NCI-H2227 (cell line): ENCODE measurements at regions not wholly inside any gene's neighbourhood (a gene's known extent, or its start where the extent isn't known, plus 50 kb on each side); places are given as distances from the start of the nearest gene placed in this dataset.
"Not testable (repeated sequence)": the region's sequence is repeated elsewhere in the genome, so short reads cannot be mapped to it uniquely, and the experiment has no call there.

Experiments
- DNase-seq: peaks from one replicate; lab custom pipeline; 2025; ENCODE audit not compliant: unreplicated experiment; lab: John Stamatoyannopoulos, UW

DNA sequence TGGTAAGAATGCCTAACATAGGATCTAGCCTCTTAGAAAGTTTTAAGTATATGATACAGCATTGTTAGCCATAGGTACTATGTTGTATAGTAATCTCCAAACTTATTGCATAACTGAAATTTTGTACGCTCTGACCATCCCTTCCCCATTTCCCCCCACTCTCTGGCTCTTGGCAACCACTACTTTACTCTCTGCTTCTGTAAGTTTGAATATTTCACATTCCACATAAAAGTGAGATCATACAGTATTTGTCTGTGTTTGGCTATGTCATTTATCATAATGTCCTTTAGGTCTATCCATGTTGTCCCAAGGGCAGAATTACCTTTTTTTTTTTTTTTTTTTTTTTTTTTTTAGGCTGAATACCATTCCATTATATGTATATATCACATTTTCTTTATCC lies 396.9 kb downstream of the DLEU7 start:
- DNase-seq = no peak

DNA sequence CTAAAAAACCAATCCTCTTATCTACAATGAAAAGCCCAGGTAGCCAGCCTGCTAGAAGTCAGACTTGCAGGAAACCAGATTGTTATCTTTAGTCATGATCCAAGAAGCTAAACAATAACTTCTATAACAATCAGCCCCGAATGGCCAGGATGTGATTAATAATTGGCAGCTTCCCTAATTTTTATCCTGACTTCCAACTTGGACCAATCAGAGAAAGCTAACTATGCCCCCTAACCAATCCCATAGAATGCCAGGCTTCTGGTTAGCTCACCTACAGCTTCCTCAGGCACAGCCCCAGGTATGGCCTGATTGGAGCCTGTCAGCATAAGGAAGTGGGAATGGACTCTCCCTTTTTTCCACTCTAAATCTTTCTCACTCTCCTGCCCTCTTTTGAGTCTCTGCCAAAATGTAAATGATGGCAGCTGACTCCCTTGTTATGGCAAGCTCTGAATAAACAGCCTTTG lies 394.9 kb downstream of the DLEU7 start:
- DNase-seq = no peak

DNA sequence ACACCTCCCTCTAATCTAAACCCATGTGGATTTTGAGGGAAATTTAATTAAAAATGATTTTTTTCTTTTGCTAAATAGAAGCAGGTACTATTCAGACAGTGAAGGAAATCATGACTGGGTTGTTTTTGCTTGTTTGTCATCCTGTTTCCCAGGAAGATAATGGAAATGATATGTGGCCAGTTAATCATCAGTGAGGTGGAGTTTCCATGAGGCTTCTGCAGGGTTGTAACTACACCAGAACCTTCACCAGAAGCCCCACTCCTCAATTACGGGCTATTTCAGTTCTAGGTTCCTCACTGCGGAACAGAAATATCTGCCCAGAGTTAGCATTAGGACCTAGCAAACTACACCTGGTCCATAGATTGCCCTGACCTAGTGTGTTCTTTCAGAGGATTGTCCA lies 394.0 kb downstream of the DLEU7 start:
- DNase-seq = no peak

DNA sequence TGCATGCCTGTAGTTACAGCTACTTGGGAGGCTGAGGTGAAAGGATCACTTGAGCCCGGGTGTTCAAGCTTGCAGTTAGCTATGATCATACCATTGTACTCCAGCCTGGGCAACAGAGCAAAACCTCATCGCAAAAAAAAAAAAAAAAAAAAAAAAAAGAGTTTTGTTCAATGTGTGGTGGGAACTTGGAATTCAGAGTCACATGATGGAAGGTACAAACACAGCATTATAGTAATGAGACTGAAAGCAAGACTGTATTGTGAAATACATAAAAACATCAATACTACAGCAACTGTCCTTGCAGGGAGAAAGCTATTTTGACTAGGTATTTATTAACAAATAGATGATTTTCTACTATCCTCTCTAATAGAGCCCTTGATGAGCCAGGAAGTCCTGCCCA lies 393.2 kb downstream of the DLEU7 start:
- no peak for DNase-seq

DNA sequence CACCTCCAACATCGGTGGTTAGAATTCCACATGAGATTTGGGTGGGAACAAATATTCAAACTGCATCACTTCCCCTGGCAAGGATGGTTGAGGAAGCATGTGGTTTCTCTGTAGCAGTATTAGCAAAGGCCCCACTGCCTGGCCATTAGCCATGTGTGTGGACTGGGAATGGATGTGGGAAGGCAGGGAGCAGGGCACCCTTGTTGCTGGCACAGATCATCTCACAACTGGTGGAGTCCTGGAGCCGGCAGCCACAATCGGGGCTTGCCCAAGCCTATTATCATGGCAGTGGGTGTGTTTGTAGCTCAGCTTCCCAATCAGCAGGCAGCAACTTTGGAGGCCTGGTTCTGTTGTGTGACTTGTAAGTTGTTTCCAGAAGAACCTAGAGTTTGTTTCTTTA lies 391.9 kb downstream of the DLEU7 start:
- DNase-seq = no peak

DNA sequence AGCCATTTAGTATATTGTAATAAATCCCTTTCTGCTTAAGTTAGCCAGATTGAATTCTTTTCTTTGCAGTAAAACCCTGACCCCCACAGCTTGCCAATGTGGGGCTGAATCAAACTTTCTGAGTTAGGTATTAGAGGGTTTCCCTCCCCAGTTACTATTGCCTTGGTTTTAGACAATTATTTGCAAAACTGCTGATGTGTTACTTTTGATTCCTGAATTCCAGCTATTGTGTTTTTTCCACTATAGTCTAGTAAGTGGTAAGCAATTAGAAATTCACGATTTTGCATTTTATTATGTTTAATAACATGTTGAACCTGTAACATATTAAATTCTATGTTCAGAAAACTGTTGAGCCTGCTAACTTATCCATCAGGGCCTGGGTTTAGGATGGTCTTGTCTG lies 391.5 kb downstream of the DLEU7 start:
- no peak for DNase-seq

DNA sequence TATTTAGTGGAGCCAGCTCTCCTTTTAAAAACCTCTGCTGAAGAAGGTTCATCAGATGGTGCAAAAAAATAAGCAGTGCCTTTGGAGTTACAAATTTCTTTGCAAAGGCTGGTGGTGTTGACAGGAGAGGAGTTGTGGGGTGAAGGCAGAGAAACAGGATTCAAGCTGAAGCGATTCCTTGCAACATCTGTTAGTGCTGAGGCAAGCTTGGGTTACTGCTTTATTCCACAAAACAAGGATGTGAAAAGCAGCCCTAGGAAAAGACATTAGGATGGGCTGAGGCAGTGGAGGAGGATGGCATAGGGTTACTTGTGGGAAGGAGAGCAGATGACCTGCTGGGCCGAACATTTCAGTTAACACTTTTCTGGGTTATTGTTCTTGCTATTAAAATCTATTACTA lies 390.7 kb downstream of the DLEU7 start:
- DNase-seq = no peak

DNA sequence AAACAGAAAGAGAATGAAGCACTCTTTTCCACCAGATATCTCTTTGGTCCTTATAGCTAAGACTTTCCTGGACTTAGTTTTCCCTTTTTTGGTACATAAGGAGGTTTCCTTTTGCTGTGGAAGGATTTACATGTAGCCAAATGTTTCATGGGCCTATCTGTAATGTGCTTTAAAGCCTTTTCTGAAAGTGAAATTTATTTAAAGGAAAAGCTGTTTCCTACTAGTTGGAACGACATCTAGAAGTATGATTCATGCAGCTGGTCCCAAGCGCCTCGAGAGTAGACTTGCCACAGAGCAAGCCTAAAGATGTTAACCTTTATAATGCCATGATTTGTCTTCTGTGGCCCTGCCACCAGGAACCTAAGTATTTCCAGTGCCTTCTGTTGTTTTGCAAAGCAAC lies 390.3 kb downstream of the DLEU7 start:
- DNase-seq = no peak

DNA sequence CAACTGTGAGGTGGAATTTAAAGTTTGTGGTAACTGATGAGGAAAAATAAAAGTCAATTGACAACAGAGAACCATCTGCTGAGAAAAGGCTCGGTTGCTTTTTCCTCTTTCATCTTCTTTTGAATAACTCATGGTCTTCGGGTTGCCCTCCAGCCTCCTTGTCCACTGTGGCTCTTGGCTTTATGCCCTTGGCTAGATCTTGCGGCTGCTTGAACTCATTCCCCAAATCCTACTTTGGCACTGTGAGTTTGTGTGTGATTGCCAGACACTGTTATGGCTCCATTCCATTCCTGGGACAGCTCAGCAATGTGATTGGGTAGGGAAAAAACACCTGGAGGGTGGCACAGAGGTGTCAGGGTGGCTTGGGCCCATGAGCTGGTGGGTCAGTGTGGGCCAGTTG lies 387.4 kb downstream of the DLEU7 start:
- DNase-seq = no peak

DNA sequence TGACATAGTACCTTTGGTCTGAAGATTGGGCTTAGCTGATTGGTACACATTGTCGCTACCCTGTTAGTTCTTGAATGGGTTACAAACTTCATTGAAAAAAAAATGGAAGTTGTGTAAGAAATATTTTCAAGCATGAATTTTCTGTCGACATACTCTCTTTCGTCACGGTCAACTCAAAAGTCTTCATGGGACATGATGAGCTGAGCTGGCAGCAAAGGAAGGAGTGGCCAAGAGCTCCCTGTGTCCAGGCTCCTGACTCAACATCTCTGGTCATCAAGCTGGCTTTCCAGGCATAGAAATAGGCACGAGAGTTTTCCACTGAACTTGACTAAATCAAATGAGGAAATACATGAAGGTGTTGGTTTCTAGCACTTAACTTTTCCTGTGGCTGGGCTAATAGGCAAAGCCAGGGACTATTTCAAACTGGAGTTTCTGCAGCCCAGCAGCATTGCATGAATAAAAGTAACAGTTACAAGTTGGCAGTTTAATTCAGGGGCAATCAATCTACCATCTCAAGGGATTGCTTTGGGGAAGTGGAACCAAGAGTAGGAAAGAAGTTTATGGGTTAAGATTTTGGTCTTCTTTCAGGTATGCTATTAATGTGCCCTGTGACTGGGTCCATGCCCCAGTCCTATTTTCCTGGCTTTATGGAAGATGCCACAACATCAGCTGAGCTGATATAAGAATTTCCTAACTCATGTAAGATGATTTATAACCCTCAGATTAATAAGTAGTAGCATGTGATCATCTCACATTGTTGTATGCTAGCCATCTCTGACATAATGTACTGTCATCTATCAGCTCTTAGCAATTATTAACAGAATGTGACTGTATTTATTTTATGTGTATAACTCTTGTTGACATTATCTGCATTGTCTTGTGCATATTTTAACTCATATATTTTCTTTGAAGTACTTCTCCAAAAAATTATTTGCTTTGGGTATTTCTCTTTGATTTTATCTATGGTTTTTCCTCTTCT lies 385.8 kb downstream of the DLEU7 start:
- DNase-seq = no peak

DNA sequence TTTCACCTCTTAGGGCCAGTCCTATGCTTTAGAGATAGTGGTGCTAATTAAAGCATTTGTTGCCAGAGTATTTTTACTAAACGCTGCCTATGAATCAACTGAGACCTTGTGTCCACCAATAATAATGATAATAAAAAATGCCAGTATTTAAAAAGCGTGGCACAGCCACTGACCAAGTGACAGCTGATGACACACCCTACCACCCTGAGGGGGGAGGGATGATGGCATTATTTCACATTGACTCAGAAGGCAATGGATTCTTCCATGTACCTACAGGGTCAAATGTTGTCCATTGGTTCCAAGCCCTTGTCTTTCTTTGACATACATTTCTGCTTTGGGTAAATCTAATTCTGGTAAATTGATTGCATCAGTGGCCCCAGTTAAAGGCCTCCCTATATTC lies 384.4 kb downstream of the DLEU7 start:
- DNase-seq = no peak

DNA sequence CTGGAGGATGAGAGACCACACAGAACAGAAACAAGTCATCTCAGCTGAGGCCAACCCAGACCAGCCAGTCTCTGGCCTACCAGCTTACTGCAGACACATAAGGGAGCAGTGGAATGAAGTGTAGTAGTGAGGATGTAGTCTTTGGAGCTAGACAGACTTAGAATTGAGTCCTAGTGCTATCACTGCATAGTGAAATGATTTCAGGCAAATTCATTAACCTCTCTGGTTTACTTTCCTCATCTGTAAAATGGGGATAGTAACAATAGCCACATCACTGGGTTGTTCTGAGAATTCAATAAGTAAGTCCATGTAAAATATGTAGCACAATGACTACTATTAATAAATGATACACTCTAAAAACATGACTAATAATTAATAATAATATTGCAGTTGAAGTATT lies 383.8 kb downstream of the DLEU7 start:
- no peak for DNase-seq

DNA sequence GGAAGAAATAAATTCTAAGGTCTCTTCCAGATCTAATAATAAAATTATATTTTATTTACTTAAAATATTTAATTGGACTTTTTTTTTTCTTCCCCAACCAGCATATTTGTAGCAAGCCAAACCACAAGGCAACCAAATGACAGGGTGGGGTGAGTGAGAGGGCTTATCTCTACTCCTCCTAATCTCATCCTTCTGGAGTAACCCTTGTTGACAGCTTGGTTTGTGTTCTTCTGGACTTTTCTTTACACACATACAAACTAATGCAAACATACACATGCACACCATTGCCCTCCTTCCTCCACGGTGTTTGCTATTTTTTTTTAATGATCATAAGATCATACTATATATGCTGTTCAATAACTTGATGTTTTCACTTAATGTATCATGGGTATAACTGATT lies 383.1 kb downstream of the DLEU7 start:
- no peak for DNase-seq

DNA sequence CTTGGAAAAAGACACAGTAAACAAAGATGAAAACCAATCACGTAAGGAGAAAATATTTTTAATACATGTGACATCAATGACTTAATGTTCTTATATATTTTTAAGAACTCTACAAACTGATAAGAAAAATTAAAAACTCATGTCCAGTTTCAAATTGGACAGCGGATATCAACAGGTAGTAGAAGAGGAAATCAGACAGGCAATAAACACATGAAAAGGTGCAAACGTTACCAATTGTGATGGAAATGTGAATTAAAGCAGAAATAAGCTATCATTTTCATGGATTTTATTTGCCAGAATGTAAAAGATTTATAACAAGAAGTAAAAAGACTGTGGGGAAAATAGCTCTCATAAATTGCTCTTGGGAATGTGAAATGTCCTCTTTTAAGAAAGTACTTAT lies 382.3 kb downstream of the DLEU7 start:
- no peak for DNase-seq

DNA sequence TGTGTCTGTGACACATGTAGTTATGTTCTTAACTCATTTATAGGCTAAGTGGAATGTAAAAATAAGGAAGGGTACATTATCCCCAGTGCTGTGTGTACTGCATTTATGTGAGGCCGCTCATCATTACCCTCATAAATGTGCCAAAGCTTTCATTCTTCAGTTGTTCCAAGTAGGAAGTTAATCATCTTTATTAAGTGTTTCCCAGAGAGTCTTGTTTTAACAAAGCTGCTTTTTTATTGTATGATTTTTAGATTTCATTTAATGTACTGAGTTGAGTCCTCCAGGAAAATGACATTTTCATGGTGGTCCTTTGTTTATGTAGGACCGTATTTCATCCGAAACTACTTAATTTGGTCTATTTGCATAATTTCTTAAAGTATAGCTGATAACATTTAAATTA lies 379.8 kb downstream of the DLEU7 start:
- DNase-seq = no peak

DNA sequence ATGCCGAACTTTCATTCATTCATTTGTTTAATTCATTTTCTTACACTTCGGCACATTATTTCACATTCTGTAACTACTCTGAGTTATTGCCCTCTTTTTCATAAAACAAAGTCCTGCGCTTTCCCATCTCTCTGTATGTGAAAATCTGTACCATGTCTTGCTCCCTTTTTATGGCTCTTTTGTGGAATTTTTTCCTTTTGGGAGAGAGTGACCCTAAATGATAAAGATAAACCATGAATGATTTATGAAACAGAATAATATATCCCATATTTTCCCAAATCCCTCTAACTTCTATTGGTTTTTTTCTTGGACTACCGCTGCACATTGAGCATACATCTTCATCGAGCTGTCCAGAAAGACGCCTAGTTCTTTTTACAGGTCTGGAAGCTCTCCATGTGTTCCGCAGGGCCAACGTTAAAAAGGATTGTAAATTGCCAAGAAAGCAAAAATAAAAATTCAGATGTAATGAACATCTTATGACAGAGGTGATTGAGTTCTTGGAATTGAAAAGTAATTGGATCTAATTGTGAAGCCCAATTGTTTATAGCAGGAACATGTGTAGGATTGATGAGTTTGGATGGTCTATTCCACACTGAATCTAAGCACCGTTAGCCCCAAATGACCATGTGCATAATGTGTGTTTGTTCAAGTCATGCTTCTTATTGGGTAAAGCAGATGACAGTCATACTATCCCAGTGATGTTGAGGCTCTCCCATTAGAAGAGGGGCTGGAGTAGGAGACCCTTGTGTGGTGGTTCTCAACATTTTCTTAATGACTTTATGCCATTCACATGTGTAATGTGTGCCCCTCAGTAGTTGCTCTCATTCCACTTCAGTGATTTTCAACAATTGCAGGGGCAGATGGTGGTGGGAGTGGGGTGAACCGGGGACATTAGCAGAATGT lies 378.9 kb downstream of the DLEU7 start:
- peak; percentile 28 for DNase-seq

DNA sequence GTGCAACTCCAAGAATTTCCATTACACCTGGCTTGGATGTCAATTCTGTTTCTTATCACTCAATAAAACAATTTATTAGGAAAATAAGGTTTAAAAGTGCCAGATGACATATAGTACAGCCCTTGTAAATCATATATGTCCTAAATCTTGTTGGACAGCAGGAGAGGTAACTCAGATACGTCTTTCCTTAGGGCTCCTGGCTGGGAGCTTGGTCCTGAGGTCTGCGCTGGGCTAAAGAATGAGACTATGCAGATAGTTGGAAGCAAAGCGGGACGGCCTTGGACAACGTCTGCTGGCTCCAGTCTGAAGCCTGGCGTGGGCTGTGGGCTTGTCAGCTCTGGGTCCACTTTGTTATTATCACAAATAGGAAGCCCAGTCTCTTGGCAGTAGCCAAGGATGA lies 377.0 kb downstream of the DLEU7 start:
- no peak for DNase-seq

DNA sequence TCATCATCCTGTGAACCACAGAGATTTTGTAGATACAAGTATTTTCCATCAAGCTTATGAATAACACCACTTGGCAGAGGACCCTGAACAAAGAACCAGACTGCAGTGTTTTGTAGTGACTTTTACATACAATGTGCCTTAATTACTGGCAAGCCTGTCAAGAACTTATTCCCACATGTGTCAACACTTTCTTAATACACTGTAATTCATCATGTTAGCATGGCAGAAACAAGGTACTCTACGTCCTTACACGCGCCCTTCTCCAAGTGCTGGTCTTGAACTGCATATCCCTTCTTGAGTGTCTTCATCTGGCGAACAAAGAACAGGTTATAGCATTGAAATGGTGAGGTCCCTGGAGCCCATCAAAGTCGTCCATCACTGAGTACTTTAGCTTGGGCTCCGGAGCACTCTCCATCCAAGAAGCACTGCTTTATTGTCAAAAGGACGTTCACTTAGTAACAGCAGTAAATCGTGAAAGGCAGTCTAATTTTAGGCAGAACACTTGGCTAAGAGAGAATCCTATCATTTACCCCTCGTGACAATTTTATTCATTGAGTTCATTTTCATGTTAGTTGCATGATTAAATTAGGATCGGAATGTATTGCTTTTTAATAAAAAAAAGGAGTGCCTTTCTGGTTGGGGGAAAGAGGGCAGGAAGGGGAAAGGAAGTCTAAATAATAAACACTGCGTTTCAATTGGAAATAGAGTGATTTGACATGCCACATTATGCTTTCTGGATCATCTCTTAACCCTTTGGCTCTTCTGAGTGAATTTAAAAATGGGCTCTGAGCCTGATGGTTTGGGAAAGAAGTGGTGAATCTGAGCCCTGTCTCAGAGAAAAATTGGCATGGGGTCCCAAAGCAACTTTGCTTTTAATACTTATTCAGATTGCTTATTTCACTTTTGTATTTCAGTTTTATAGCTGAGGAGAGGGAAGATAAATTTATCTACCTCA lies 376.1 kb downstream of the DLEU7 start:
- DNase-seq = no peak

DNA sequence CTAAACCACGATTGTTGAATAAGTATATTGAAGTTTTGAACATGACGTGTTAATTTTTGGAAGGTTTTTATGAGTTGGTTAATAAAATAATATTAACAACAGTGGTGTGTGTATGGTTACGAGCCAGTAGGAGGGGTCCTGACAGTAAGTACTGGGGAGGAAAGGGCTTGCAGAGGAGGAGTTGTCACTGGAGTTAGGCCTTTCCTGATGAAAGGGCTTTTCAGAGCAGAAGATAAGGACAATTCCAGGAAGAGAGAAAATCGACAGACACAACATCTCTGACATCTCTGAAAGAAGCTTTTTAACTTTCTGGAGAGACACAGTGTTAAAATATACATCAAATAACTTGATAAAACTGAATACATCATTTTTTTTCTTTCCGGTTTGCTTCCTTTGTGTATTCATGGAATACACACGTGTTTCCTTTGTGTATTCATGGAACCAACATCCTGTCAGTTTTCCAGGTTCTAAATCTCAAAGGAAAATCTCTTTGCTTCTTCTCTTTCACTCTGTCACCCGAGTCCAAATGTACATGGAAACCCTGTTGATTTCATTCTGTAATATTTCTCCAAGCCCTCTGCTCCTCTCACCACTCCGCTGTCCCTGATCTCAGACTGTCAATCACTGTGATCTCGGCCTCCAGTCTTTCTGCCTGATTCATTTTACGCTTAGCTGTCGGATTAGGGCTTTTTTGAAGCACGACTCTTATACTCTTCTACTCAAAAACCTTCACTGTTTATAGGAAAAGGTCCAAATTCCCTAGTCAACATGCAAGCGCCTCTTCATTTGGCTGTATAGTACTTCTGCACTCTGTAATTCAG lies 374.4 kb downstream of the DLEU7 start:
- no peak for DNase-seq

DNA sequence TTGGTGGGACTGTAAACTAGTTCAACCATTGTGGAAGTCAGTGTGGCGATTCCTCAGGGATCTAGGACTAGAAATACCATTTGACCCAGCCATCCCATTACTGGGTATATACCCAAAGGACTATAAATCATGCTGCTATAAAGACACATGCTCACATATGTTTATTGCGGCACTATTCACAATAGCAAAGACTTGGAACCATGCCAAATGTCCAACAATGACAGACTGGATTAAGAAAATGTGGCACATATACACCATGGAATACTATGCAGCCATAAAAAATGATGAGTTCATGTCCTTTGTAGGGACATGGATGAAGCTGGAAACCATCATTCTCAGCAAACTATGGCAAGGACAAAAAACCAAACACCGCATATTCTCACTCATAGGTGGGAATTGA lies 370.4 kb downstream of the DLEU7 start:
- not testable (repeated sequence) for DNase-seq
